HG03175 (cell line): ENCODE measurements at regions not wholly inside any gene's neighbourhood (a gene's known extent, or its start where the extent isn't known, plus 50 kb on each side); places are given as distances from the start of the nearest gene placed in this dataset.
"Not testable (repeated sequence)": the region's sequence is repeated elsewhere in the genome, so short reads cannot be mapped to it uniquely, and the experiment has no call there.

Experiments used
- ATAC-seq: cut with Tn5 transposase; IDR thresholded peaks from one replicate; pipeline ENCODE4 v1.9.1; 2021; ENCODE audit warnings: mild to moderate bottlenecking, moderate library complexity; ENCODE audit not compliant: unreplicated experiment

GRCh38 chr2:111420074-111420473 is 299.4 kb downstream of the BCL2L11 start:
- not testable (repeated sequence) for ATAC-seq

- ATAC-seq = not testable (repeated sequence)
These were observed 300.1 kb downstream of the BCL2L11 start for GRCh38 chr2:111420835-111421234.

GRCh38 chr2:111421949-111422348 is 301.2 kb downstream of the BCL2L11 start:
- not testable (repeated sequence) for ATAC-seq

- not testable (repeated sequence) for ATAC-seq
These were observed 301.8 kb downstream of the BCL2L11 start for GRCh38 chr2:111422562-111422961.

- not testable (repeated sequence) for ATAC-seq
These were observed 302.5 kb downstream of the BCL2L11 start for GRCh38 chr2:111423184-111423583.

GRCh38 chr2:111424176-111424575 is 303.5 kb downstream of the BCL2L11 start:
- ATAC-seq = not testable (repeated sequence)

GRCh38 chr2:111424851-111425309 is 304.2 kb downstream of the BCL2L11 start:
- peak; percentile 38 for ATAC-seq

- ATAC-seq = not testable (repeated sequence)
These were observed 305.1 kb downstream of the BCL2L11 start for GRCh38 chr2:111425789-111426201.

GRCh38 chr2:111427346-111427745 is 306.6 kb downstream of the BCL2L11 start:
- not testable (repeated sequence) for ATAC-seq

GRCh38 chr2:111428915-111429314 is 308.2 kb downstream of the BCL2L11 start:
- not testable (repeated sequence) for ATAC-seq

- not testable (repeated sequence) for ATAC-seq
These were observed 308.6 kb downstream of the BCL2L11 start for GRCh38 chr2:111429353-111429752.

- ATAC-seq = peak; percentile 54
These were observed 310.3 kb downstream of the BCL2L11 start for GRCh38 chr2:111430817-111431661.

GRCh38 chr2:111432423-111432822 is 311.7 kb downstream of the BCL2L11 start:
- not testable (repeated sequence) for ATAC-seq

GRCh38 chr2:111432916-111433499 is 312.3 kb downstream of the BCL2L11 start:
- ATAC-seq = not testable (repeated sequence)

GRCh38 chr2:111433892-111434607 is 313.3 kb downstream of the BCL2L11 start:
- ATAC-seq = not testable (repeated sequence)

- not testable (repeated sequence) for ATAC-seq
These were observed 313.9 kb downstream of the BCL2L11 start for GRCh38 chr2:111434608-111434939.

- ATAC-seq = peak; percentile 6
These were observed 315.0 kb downstream of the BCL2L11 start for GRCh38 chr2:111435553-111436310.

- ATAC-seq = peak; percentile 71
These were observed 315.7 kb downstream of the BCL2L11 start for GRCh38 chr2:111436411-111436810.

GRCh38 chr2:111437288-111437990 is 316.7 kb downstream of the BCL2L11 start:
- ATAC-seq = not testable (repeated sequence)

GRCh38 chr2:111438161-111438560 is 317.4 kb downstream of the BCL2L11 start:
- not testable (repeated sequence) for ATAC-seq
